ENCODE measurements at regions not wholly inside any gene's neighbourhood (a gene's known extent, or its start where the extent isn't known, plus 50 kb on each side); places are given as distances from the start of the nearest gene placed in this dataset.

- no peak for TF ChIP-seq CTCF (IDR thresholded peaks at IDR 0.05; ENCODE audit: insufficient read depth, low read depth, low read length)
- no peak for DNase-seq (ENCODE audit: low read depth)
- H3K4me3 ChIP-seq (ENCODE audit: low read depth, low read length), result no peak overlapping the region
Measured at GRCh38 chr5:153863951-153864350, 174.8 kb downstream of the FAM114A2 start.

Measured in fibroblast of villous mesenchyme (primary cell).